ENCODE measurements at regions not wholly inside any gene's neighbourhood (a gene's known extent, or its start where the extent isn't known, plus 50 kb on each side); places are given as distances from the start of the nearest gene placed in this dataset.

DNA sequence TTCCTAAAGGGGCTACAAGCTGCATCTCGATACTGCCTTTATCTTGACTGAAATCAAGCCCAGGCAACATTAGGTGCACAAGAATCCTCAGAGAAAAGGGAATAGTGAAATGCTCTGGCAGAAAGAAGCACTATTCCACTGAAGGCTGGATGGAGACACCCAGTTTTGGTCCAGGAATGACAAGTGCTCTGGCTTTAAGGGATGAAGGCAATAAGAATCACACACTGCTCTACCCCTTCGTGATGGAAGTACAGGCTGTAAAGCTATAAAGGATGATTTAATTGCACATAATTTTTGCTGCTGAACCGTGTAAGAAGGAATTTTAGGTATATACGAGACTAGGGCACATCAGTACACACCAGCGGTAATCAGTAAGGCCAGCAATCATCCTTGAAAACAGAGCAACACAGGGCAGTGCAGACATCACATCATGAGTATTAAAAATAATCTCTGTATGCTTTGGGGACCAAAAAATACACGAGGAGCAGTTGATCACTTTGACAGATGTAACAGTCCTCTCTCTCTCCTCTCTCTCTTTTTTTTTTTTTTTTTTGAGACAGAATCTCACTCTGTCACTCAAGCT lies 414.6 kb upstream of the TBL1XR1 start:
- WGBS, 2 experiments (ENCODE audit: extremely low coverage in 1 of 2, insufficient coverage in 1 of 2, insufficient read length in 1 of 2, insufficient replicate concordance in 2 of 2, low coverage in 1 of 2, low lambda C conversion rate in 2 of 2, missing lambda C conversion rate in 1 of 2), result 76% methylated on average over 6 of the region's 6 CpGs; no CpG with 5 or more reads in 1 of the 2 experiments
- H3K9me3 ChIP-seq (ENCODE audit: insufficient read depth in 2 of 2, low read depth in 1 of 2, low read length in 1 of 2), result no peaks in the 10 kb centered on the region
- H3K14ac ChIP-seq (ENCODE audit: insufficient read length), result no peak overlapping the region
- no peak overlapping the region for H2AK5ac ChIP-seq (ENCODE audit: low read depth, low read length)
- H3K36me3 ChIP-seq (ENCODE audit: control insufficient read depth in 2 of 4, insufficient read depth in 4 of 4, low read length in 3 of 4), result no peaks in the 10 kb centered on the region
- H3K4me2 ChIP-seq (ENCODE audit: insufficient read depth in 1 of 2, low read depth in 2 of 2, low read length in 2 of 2), result peak overlapping the region in 1 of 2 experiments; percentile 18; a peak in 2 of 4 replicates
- H2BK120ac ChIP-seq (replicated peaks; ENCODE audit: low read depth, low read length), result peak overlapping the region; percentile 83
- H2BK12ac ChIP-seq (ENCODE audit: low read depth, low read length), result peak overlapping the region; percentile 70
- no peak overlapping the region for H3K4me3 ChIP-seq (ENCODE audit: extremely low read depth in 1 of 4, insufficient read depth in 2 of 4, low read depth in 3 of 4, low read length in 4 of 4)
- no peaks in the 10 kb centered on the region for H3K27me3 ChIP-seq (replicated peaks in 1 of 4; ENCODE audit: control insufficient read depth in 3 of 4, extremely low read depth in 1 of 4, insufficient read depth in 3 of 4, low read length in 3 of 4)
- H3K79me2 ChIP-seq (ENCODE audit: control insufficient read depth in 1 of 2, insufficient read depth in 2 of 2, low read length in 2 of 2), result no peaks in the 10 kb centered on the region
- H3K79me1 ChIP-seq (ENCODE audit: low read depth, low read length), result no peaks in the 10 kb centered on the region
- 0 out of 2 replicates have a peak overlapping the region, but pooled peaks have one; percentile 67 for H3K18ac ChIP-seq (ENCODE audit: extremely low read depth, low read length)
- H4K8ac ChIP-seq (ENCODE audit: extremely low read depth, insufficient read depth, low read length), result no peak overlapping the region
- 0 out of 2 replicates have a peak overlapping the region, but pooled peaks have one; percentile 18 for H2BK15ac ChIP-seq (ENCODE audit: low read length)
- ChIA-PET POLR2A (ENCODE audit: partially characterized antibody) (interaction anchor here (0.9 to 2.1 kb wide), 2 partner anchors 253 to 417 kb away, joined by 3 to 6 read pairs; no protein-coding TSS in a partner anchor), CTCF (ENCODE audit: partially characterized antibody) (interaction anchor here (0.6 to 1.3 kb wide), 2 partner anchors 166 to 1378 kb away, joined by 3 read pairs; no protein-coding TSS in a partner anchor)
- H2BK20ac ChIP-seq (ENCODE audit: low read length), result peak overlapping the region; percentile 49; the same call in 1 of the 2 replicates
- H4K20me1 ChIP-seq (replicated peaks in 1 of 2; ENCODE audit: control insufficient read depth in 1 of 2, insufficient read depth in 2 of 2, low read length in 2 of 2), result no peaks in the 10 kb centered on the region
- peak overlapping the region; percentile 79; the same call in 1 of the 2 replicates for H2BK5ac ChIP-seq (ENCODE audit: low read depth, low read length)
- H4K91ac ChIP-seq (replicated peaks; ENCODE audit: insufficient read length, low read length), result no peak overlapping the region
- H3K4ac ChIP-seq (replicated peaks; ENCODE audit: insufficient read length, low read depth, low read length), result peak overlapping the region; percentile 76
- H3K27ac ChIP-seq (ENCODE audit: low read depth, low read length), result no peak overlapping the region
- H2AFZ ChIP-seq (ENCODE audit: low read length), result no peak overlapping the region
- peaks cover 0 to 10% (median 7%) of the 10 kb centered on the region in 4 experiments; a peak in 5 of 7 replicates for H3K4me1 ChIP-seq (replicated peaks in 1 of 4; ENCODE audit: control insufficient read depth in 3 of 4, insufficient read depth in 4 of 4, low read length in 3 of 4)
- no peak overlapping the region for H3K23ac ChIP-seq (ENCODE audit: insufficient read length)
- no peak overlapping the region for H3K56ac ChIP-seq (replicated peaks; ENCODE audit: insufficient read length, low read depth, low read length)
- FAIRE-seq (no peak), DNase-seq (ENCODE audit: low read depth in 1 of 2, low spot score in 2 of 2) (no peak)
- H3K23me2 ChIP-seq (ENCODE audit: low read depth, low read length), result no peaks in the 10 kb centered on the region
- H4K5ac ChIP-seq (ENCODE audit: insufficient read length, low read depth, low read length), result no peak overlapping the region
- no peak overlapping the region for H3K9ac ChIP-seq (replicated peaks in 1 of 4; ENCODE audit: extremely low read depth in 1 of 4, low read depth in 3 of 4, low read length in 3 of 4)
- TF ChIP-seq CHD1 (IDR thresholded peaks at IDR 0.05; ENCODE audit: low read depth, low read length) (no peak), RAD21 (IDR thresholded peaks at IDR 0.05 in 1 of 2, conservative IDR thresholded peaks at IDR 0.05 in 1 of 2; ENCODE audit: low read depth in 2 of 2, low read length in 2 of 2) (no peak), E2F6 (IDR thresholded peaks at IDR 0.05) (no peak), EGR1 (IDR thresholded peaks at IDR 0.05; ENCODE audit: borderline replicate concordance, low read depth, low read length) (no peak), BACH1 (IDR thresholded peaks at IDR 0.05; ENCODE audit: low read length) (no peak), GTF2F1 (IDR thresholded peaks at IDR 0.05; ENCODE audit: borderline replicate concordance, low read depth, low read length) (no peak), RFX5 (IDR thresholded peaks at IDR 0.05; ENCODE audit: borderline replicate concordance, low read depth, low read length) (no peak), ATF2 (IDR thresholded peaks at IDR 0.05; ENCODE audit: low read length) (no peak), SP2 (IDR thresholded peaks at IDR 0.05; ENCODE audit: low read length) (no peak)
